Activated CD4-positive, alpha-beta T cell treated with anti-CD3 and anti-CD28 coated beads for 4 hours (primary cell): ENCODE measurements at regions not wholly inside any gene's neighbourhood (a gene's known extent, or its start where the extent isn't known, plus 50 kb on each side); places are given as distances from the start of the nearest gene placed in this dataset.
"Not testable (repeated sequence)": the region's sequence is repeated elsewhere in the genome, so short reads cannot be mapped to it uniquely, and the experiment has no call there.

Experiments used
- DNase-seq, 2 donors: peaks; one replicate each; pipeline ENCODE4 v3.0.0-alpha.2; 2020

GRCh38 chrX:829145-829544, 198.6 kb downstream of the SHOX start:
- DNase-seq = no peak

DNA sequence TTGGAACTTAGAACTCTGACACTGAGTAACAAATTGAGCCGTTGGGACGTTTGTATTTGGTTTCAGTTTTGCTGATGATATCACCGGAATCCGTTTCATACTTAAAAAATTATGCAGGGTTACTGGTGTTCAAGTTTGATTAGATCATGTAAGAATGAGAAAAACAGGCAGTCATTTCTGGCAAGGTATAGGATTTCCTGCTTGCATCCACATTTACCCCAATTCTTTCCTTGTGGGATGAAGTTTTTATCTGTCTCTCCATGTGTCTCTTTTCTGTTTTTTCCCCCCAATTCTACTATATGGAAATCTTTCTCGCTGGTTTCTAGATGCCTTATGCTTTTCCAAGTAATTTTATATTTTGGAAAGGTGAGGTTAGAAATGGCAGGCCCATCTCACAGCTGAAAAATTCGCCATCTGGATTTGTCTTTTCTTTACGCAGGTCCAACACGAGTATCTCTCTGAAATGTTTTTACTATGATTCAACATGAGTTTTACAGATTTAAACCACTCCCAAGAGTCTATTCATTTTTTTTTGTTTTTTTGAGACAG, 197.9 kb downstream of the SHOX start:
- no peak for DNase-seq

DNA sequence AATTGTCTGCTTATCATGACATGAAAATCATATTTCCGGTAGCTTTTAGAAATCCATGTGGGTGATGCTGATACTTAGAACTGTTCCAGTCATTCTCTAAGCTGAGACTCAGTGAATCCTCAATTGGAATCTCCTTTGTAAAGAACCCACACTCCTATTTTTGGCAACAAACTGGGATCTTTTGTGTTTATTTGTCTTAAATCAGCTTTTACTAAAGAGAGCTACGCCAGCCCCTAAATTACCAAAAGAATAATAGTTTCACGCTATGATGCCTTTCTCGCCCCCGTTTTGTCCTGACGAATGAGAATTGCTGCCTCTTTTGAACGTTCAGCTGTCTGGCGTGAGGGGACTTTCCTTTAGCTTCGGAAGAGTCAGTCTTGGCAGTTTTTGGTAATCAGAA, 195.9 kb downstream of the SHOX start:
- DNase-seq = no peak

DNA sequence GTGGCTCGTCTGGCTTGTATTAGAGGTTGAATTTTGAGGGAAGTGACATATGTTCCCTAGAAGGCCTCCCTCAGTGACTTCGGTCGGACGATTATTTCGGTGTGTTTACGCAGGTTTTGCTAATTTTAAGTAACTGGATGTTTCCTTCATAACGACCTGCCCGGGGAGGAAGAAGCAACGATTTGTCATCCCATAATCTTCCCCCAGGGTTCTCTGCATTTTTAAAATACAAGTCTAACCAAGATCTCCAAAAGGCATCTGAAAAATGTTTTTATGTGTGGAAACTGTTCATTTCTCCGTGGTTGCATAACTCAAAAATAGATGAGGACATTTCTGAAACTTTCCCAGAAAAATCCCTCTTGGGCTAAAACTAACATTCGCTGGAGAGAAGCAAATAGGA, 195.4 kb downstream of the SHOX start:
- no peak for DNase-seq

- not testable (repeated sequence) for DNase-seq
Measured at GRCh38 chrX:823073-823472, 192.5 kb downstream of the SHOX start.

DNA sequence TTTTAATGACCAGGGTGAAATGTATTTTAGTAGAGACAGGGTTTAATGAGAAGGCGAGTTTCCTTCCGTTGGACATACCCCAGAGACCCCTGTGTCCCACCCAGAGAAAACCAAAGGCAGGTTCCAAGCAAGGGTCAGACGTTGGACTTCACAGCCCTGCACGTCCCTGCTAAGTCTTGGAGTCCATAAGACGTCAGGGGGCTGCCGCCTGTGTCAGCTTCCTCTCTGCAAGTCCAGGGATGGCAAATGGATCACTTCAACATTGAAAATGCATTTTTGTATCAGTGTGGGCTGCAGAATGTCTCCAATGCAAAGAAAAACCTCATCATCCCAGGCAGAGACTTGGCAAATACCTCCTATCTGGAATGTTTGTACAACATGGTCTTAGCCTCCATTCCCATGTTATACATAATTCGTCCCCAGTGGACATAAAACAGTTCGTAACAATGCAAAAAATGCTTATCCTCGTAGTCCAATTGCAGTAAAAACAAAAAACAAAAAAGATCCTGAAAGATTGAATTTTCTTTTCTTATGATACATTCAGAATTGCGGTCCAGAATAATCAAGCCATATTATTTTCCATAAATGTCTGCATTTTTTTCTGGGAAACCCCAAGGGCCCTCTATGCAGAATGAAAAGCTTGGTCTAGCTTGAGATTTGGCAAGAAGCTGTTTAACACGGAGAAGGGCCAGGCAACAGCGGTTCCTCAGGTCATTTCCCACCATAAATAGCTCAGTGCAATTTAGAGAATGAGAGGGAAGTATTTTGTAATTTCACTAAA, 190.9 kb downstream of the SHOX start:
- DNase-seq = no peak

GRCh38 chrX:819684-820083, 189.1 kb downstream of the SHOX start:
- no peak for DNase-seq

GRCh38 chrX:817759-818300, 187.2 kb downstream of the SHOX start:
- DNase-seq = no peak

DNA sequence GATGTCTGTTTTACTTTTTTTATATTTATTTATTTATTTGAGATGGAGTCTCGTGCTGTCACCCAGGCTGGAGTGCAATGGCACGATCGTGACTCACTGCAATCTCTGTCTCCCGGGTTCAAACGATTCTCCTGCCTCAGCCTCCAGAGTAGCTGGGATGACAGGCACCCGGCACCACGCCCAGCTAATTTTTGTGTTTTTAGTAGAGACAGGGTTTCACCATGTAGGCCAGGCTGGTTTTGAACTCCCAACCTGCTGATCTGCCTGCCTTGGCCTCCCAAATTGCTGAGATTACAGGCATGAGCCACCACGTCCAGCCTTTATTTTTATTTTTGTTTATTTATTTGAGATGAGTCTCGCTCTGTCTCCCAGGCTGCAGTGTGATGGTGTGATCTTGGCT, 186.6 kb downstream of the SHOX start:
- not testable (repeated sequence) for DNase-seq

DNA sequence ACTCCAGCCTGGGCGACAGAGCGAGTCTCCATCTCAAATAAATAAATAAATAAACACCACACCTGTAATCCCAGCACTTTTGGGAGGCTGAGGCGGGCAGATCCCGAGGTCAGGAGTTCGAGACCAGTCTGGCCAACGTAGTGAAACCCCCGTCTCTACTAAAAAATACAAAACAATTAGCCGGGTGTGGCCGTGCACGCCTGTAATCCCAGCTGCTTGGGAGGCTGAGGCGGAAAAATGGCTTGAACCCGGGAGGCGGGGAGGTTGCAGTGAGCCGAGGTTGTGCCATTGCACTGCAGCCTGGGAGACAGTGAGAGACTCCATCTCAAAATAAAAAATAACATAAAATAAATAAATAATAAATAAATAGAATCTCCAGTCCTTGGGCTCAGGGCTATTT, 185.8 kb downstream of the SHOX start:
- no peak for DNase-seq

DNA sequence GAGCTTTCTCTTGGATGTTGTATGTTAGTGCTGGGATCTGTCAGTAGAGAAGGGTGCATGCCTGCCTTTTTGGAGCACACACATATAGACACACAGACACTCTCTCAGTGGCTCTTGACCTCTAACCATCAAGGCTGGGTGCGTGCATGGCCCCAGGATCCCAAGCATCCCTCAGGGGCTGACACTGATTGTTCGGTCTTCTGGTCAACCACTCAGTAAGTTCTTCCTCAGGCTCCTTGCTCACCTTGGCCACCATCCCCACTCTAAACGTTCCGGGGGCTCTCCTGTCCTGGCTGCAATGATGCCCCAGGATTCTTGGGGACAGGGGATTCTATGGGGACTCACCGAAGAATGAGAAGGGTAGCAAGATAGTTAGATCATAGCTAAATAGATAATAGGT, 179.6 kb downstream of the SHOX start:
- DNase-seq = no peak

- no peak for DNase-seq
Measured at GRCh38 chrX:809081-809480, 178.5 kb downstream of the SHOX start.

DNA sequence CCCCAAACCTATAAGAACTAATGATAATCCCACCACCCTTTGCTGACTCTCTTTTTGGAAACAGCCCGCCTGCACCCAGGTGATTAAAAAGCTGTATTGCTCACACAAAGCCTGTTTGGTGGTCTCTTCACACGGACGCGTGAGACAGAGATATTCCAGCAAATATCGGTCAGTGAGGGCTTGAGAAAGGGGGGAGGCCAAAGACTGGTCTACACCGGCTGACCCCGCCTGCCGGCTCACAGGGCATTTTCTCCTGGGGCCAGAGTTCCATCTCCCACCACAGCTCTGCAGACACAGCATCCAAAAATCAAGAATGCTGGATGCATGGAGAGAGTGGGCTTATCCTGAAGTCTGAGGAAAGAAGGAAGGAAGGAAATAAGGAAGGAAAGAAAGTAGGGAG, 176.0 kb downstream of the SHOX start:
- no peak for DNase-seq

- no peak for DNase-seq
Measured at GRCh38 chrX:805988-806387, 175.4 kb downstream of the SHOX start.

DNA sequence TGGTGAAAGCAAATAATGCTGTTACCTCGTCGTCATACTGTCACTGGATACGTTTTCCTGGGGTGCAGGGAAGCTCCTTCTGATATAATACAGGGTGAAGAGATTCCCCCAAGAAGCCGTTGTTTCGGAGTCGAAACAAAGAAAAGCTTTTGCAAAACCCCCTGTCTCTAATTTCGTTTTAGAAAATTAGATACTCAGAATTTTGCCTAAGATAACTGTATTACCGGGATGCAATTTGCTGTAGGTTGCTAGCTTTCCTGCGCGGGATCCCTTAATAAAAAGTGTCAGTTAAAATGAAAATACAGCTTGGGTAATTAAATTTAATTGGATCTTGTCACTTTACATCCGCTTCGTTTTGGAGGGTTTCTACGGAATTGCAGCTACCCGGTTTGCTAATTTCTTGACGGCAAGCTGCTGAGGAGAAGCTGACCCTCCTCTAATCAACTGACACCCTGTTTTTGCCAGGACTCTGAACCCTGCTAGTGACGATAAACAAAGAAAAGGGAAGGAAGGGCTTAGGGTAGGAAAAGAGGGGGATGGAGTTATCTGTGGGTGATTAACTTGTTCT, 174.6 kb downstream of the SHOX start:
- DNase-seq = no peak

DNA sequence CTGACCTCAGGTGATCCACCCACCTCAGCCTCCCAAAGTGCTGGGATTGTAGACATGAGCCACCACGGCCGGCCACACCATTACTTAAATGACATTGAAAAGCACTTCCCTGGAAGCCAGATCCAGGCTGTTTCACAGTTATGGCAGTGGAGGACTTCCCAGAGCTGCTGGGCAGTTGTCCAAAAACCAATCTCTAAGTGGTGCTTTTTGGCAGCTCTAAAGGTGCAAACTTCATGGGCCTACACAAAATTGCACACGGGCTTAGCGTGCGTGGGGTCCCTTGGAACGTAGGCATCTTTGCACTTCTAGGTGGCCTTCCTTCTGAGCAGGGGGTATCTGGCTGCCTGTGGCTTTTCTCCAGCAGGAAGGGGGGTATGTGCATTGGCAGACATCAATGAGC, 172.3 kb downstream of the SHOX start:
- DNase-seq = no peak

DNA sequence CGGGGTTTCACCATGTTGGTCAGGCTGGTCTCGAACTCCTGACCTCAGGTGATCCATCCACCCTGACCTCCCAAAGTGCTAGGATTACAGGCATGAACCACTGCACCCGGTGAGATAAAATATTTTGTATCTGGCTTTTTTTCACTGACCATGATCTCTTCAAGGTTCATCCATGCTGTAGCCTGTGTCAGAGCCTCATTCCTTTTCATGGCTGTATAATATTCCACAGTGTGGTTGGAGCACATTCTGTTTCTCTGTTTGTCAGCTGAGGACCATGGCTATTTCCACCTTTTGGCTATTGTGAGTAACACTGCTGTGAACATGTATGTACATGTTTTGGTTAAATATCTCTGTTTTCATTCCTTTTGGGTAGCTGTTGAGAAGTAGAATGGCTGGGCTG, 169.2 kb downstream of the SHOX start:
- no peak for DNase-seq

DNA sequence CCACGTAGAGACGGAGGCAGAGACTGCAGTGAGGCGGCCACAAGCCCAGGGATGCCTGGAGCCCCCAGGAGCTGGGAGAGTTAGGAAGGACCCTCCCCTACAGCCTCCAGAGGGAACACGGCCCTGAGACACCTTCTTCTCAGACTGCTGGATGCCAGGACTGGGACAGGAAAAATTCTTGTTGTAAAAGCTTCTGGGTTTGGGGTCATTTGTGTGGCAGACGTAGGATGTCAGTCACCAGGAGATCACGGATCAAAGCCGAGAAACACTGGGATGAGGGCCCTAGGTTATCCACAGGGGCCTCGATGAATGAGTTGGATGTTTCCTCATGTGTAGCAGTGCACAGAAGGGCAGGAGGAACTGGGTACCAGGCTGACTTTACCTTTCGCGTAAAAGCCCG, 163.7 kb downstream of the SHOX start:
- no peak for DNase-seq

DNA sequence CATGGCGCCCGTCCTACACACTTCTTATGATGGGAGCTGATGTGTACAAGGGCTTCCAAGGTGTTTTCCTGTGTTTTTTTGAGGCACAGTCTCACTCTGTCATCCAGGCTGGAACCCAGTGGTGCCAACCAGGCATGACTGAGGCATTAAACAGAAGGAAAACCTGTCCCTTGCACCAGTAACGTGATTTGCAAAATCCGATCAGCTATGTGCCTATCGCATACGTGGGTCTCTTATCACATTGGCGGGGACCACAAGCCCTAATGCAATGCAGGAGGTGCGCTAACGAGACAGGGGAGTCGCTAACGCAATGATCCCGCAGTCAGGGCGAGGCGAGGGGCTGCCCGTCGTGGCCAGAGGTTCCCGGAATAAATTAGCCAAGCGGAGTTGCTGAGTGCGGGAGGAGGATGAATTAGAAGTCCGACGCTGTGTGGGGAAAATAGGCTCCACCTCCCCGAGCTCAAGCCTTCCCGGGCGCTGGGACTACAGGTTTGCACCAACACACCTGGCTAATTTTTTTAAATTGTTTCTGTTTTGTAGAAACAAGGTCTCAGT, 162.7 kb downstream of the SHOX start:
- no peak for DNase-seq

GRCh38 chrX:791479-792034, 161.0 kb downstream of the SHOX start:
- no peak for DNase-seq

DNA sequence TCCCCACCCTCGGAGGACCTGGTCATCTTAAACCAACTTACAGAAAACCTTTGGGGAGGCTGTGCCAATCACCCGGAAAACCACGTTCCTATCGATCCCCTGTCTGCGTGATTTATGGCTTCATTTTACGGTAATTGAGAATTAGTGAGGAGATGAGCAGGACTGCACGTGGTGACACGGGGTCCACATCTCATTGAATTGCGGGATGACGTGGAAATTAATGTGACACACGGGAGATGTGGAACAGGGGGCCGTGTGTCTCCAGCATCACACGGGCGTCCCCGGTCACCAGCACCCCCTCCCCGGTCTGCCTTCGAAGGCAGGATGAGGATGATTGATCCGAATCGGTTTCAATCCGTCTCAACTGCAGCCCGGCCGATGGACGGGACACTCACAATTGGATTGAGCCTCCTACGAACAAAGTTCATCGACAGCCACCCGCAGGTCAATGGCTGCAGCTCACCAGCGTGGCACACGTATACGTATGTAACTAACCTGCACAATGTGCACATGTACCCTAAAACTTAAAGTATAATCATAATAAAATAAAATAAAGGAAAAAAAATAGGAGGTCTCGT, 160.3 kb downstream of the SHOX start:
- DNase-seq = no peak

DNA sequence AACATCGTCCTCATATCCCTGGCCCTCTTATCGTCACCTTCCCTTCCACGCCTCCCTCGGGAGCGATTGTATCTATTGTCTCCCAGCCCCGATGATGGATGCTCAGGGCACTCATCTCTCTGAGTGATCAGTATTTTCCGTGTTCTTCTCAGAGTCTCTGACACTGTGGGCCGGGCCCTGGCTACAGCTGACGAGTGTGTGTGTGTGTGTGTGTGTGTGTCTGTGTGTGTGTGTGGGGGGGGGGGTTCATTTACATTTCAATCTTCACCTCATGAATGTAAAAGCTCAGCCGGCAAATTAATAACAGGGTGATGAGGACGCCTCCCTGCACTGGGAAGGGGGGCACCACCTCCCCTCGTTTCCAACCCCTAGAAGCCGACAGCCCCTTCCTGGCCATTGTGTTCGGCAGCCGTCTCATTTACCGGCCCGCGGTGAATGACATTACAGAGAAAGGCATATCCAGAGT, 159.5 kb downstream of the SHOX start:
- no peak for DNase-seq

- no peak for DNase-seq
Measured at GRCh38 chrX:789096-789495, 158.5 kb downstream of the SHOX start.
